ENCODE measurements at regions not wholly inside any gene's neighbourhood (a gene's known extent, or its start where the extent isn't known, plus 50 kb on each side); places are given as distances from the start of the nearest gene placed in this dataset.

DNA sequence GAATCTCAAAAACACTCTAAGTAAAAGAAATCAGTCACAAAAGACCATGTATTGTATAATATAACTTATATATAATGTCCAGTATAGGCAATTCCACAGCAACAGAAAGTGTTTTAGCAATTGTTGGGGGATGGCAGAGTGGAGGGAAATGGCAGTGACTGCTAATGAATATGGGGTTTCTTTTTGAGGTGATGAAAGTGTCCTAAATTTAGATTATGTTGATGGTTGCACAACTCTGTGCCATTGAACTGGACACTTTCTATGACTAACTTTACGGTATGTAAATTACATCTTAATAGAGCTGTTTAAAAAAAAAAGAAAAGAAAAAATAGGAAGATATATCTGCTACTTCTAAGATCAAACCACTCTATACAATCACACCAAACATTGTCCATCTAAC is 124.9 kb upstream of the ZNF462 start:
- Histone ChIP-seq H3K4me3 (no peak overlapping the region), H3K36me3 (ENCODE audit: control insufficient read depth in 4 of 4, insufficient read depth in 4 of 4, low read length in 4 of 4) (no peaks in the 10 kb centered on the region), H3K27me3 (ENCODE audit: control insufficient read depth in 3 of 3, insufficient read depth in 3 of 3, low read length in 2 of 3) (no peaks in the 10 kb centered on the region), H3K4me1 (ENCODE audit: control insufficient read depth in 5 of 5, insufficient read depth in 5 of 5, low read length in 5 of 5) (no peaks in the 10 kb centered on the region), H3K9ac (ENCODE audit: insufficient read depth in 1 of 2, low read length in 2 of 2) (no peak overlapping the region), H3K9me3 (ENCODE audit: control insufficient read depth in 4 of 4, insufficient read depth in 3 of 4, low read length in 3 of 4) (no peaks in the 10 kb centered on the region), H3K27ac (ENCODE audit: low read depth in 1 of 2, low read length in 1 of 2) (no peak overlapping the region)
- TF ChIP-seq, protein P1, sequence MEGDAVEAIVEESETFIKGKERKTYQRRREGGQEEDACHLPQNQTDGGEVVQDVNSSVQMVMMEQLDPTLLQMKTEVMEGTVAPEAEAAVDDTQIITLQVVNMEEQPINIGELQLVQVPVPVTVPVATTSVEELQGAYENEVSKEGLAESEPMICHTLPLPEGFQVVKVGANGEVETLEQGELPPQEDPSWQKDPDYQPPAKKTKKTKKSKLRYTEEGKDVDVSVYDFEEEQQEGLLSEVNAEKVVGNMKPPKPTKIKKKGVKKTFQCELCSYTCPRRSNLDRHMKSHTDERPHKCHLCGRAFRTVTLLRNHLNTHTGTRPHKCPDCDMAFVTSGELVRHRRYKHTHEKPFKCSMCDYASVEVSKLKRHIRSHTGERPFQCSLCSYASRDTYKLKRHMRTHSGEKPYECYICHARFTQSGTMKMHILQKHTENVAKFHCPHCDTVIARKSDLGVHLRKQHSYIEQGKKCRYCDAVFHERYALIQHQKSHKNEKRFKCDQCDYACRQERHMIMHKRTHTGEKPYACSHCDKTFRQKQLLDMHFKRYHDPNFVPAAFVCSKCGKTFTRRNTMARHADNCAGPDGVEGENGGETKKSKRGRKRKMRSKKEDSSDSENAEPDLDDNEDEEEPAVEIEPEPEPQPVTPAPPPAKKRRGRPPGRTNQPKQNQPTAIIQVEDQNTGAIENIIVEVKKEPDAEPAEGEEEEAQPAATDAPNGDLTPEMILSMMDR (IDR thresholded peaks at IDR 0.05; ENCODE audit: control extremely low read depth, extremely low read depth), result no peak
- WGBS, 2 donors, result 64 to 69% methylated on average over 1 of the region's 1 CpG
- ATAC-seq (ENCODE audit: insufficient read depth, low FRiP score) (no peak), DNase-seq (no peak)

DNA sequence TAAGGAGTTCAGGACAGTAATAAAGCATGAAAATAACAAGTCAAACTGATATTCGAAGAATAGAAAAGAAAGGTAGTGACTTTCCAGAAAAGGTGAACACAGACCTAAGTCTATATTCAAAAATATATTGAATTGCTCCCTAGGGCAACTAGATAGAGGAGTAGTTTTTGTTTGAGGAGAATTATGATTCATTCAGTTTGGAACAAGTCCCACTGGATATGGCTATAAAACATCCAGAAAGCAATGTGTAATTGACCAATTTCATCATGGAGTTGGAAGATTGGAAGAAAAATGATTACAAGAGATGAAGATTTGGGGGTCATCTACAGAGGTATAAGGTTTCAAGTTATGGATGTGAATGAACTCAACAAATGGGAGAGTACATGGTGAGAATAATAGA is 117.5 kb upstream of the ZNF462 start:
- no peak overlapping the region for H3K4me3 ChIP-seq
- no peak overlapping the region for H3K9ac ChIP-seq (ENCODE audit: insufficient read depth in 1 of 2, low read length in 2 of 2)
- no peak for DNase-seq
- ATAC-seq (ENCODE audit: insufficient read depth, low FRiP score), result no peak
- H3K4me1 ChIP-seq (ENCODE audit: control insufficient read depth in 5 of 5, insufficient read depth in 5 of 5, low read length in 5 of 5), result peaks cover 0 to 4% (median 0%) of the 10 kb centered on the region in 5 donors
- TF ChIP-seq, protein P1 (IDR thresholded peaks at IDR 0.05; ENCODE audit: control extremely low read depth, extremely low read depth), result no peak
- H3K9me3 ChIP-seq (ENCODE audit: control insufficient read depth in 4 of 4, insufficient read depth in 3 of 4, low read length in 3 of 4), result no peaks in the 10 kb centered on the region
- H3K36me3 ChIP-seq (ENCODE audit: control insufficient read depth in 4 of 4, insufficient read depth in 4 of 4, low read length in 4 of 4), result no peaks in the 10 kb centered on the region
- no peak overlapping the region for H3K27ac ChIP-seq (ENCODE audit: low read depth in 1 of 2, low read length in 1 of 2)
- no peaks in the 10 kb centered on the region for H3K27me3 ChIP-seq (ENCODE audit: control insufficient read depth in 3 of 3, insufficient read depth in 3 of 3, low read length in 2 of 3)
- WGBS, 2 donors, result 89 to 97% methylated on average over 1 of the region's 1 CpG

DNA sequence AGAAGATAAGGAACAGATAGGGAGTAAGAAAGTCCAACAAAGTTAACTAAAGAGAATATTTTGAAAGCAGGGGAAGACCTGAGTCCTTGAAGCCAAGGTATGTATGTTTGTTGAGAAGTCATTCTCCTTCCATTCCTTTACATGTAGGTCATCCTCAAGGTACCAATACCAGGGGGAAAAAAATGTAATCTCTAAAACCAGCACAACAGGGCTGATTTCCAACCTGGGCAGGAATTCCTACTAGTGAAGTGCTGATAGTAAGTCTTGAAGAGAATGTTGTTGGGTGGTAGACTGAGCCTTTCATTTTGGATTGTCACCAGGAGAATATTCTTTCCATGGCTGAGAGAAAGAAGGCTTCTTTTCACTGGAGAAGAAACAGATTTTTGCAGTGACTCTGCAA is 117.1 kb upstream of the ZNF462 start:
- no peak overlapping the region for H3K4me3 ChIP-seq
- no peak overlapping the region for H3K9ac ChIP-seq (ENCODE audit: insufficient read depth in 1 of 2, low read length in 2 of 2)
- DNase-seq, result no peak
- no peaks in the 10 kb centered on the region for H3K9me3 ChIP-seq (ENCODE audit: control insufficient read depth in 4 of 4, insufficient read depth in 3 of 4, low read length in 3 of 4)
- TF ChIP-seq, protein P1 (IDR thresholded peaks at IDR 0.05; ENCODE audit: control extremely low read depth, extremely low read depth), result no peak
- ATAC-seq (ENCODE audit: insufficient read depth, low FRiP score), result no peak
- no peaks in the 10 kb centered on the region for H3K36me3 ChIP-seq (ENCODE audit: control insufficient read depth in 4 of 4, insufficient read depth in 4 of 4, low read length in 4 of 4)
- H3K27me3 ChIP-seq (ENCODE audit: control insufficient read depth in 3 of 3, insufficient read depth in 3 of 3, low read length in 2 of 3), result no peaks in the 10 kb centered on the region
- H3K27ac ChIP-seq (ENCODE audit: low read depth in 1 of 2, low read length in 1 of 2), result no peak overlapping the region
- peaks cover 0 to 4% (median 0%) of the 10 kb centered on the region in 5 donors for H3K4me1 ChIP-seq (ENCODE audit: control insufficient read depth in 5 of 5, insufficient read depth in 5 of 5, low read length in 5 of 5)

DNA sequence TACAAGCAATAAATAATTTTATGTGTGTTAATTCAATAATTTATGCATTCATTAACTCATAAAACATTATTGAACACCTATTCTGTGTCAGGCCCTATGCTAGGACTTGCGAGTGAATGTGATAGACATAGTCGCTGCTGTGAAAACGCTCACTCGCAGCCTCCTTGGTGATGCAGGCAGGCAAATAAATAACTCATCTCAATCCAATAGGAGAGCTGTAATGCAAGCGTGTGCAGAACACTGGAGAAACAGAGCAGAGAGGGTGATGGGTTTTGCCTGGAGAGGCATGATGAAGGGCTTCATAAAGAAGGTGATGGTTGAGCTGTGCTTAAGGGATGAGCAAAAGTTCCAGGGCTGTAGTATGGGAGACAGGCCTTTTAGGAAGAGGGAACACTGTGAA is 111.3 kb upstream of the ZNF462 start:
- H3K36me3 ChIP-seq (ENCODE audit: control insufficient read depth in 4 of 4, insufficient read depth in 4 of 4, low read length in 4 of 4), result no peaks in the 10 kb centered on the region
- H3K4me3 ChIP-seq, result no peak overlapping the region
- H3K9me3 ChIP-seq (ENCODE audit: control insufficient read depth in 4 of 4, insufficient read depth in 3 of 4, low read length in 3 of 4), result no peaks in the 10 kb centered on the region
- H3K27ac ChIP-seq (ENCODE audit: low read depth in 1 of 2, low read length in 1 of 2), result no peak overlapping the region
- H3K9ac ChIP-seq (ENCODE audit: insufficient read depth in 1 of 2, low read length in 2 of 2), result no peak overlapping the region
- TF ChIP-seq, protein P1 (IDR thresholded peaks at IDR 0.05; ENCODE audit: control extremely low read depth, extremely low read depth), result no peak
- no peak for DNase-seq
- no peak for ATAC-seq (ENCODE audit: insufficient read depth, low FRiP score)
- H3K27me3 ChIP-seq (ENCODE audit: control insufficient read depth in 3 of 3, insufficient read depth in 3 of 3, low read length in 2 of 3), result no peaks in the 10 kb centered on the region
- 86 to 87% methylated on average over 5 of the region's 5 CpGs for WGBS, 2 donors
- H3K4me1 ChIP-seq (ENCODE audit: control insufficient read depth in 5 of 5, insufficient read depth in 5 of 5, low read length in 5 of 5), result peaks cover 0 to 6% (median 0%) of the 10 kb centered on the region in 5 donors
